ENCODE measurements at regions not wholly inside any gene's neighbourhood (a gene's known extent, or its start where the extent isn't known, plus 50 kb on each side); places are given as distances from the start of the nearest gene placed in this dataset.
"Not testable (repeated sequence)": the region's sequence is repeated elsewhere in the genome, so short reads cannot be mapped to it uniquely, and the experiment has no call there.

- Mint-ChIP-seq H3K27me3 (no peaks in the 10 kb centered on the region), H3K36me3 (no peaks in the 10 kb centered on the region), H3K9me3 (no peaks in the 10 kb centered on the region), H3K27ac (no peak overlapping the region), H3K4me3 (no peak overlapping the region), H3K4me1 (ENCODE audit: unreplicated experiment) (peaks cover 20% of the 10 kb centered on the region)
- DNase-seq (ENCODE audit: extremely low spot score, unreplicated experiment): no peak
- TF ChIP-seq CTCF (conservative IDR thresholded peaks at IDR 0.05): no peak
Observed at GRCh38 chr2:39573276-39573675, 92.4 kb upstream of the TMEM178A start.

GRCh38 chr2:39581866-39582265 lies 83.9 kb upstream of the TMEM178A start:
- Mint-ChIP-seq H3K4me1 (ENCODE audit: unreplicated experiment) (peaks cover 10% of the 10 kb centered on the region), H3K4me3 (no peak overlapping the region), H3K9me3 (peaks cover 21% of the 10 kb centered on the region), H3K27ac (no peak overlapping the region), H3K27me3 (peaks cover 10% of the 10 kb centered on the region), H3K36me3 (peaks cover 3% of the 10 kb centered on the region)
- TF ChIP-seq CTCF (conservative IDR thresholded peaks at IDR 0.05): no peak
- DNase-seq (ENCODE audit: extremely low spot score, unreplicated experiment): no peak

DNA sequence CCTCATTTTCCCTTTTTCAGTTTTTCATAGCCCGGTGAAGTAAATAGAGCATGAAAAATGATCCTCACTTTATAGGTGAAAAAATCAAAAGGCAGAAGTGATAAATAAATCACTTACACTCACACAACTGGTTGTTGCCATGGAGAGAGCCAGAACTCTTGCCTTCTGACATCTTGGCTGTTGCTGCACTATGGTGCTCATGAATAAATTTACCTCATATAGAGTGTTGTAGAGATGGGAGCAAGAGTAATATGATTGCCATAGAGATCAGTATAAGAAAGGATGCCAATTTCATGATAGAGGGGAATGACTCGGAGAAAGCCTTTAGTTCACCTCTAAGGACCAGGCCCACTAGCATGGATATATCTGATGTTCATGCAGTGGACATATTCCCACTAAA lies 82.5 kb upstream of the TMEM178A start:
- Mint-ChIP-seq H3K27me3 (peaks cover 10% of the 10 kb centered on the region), H3K36me3 (peaks cover 8% of the 10 kb centered on the region), H3K4me3 (no peak overlapping the region), H3K9me3 (peaks cover 26% of the 10 kb centered on the region), H3K4me1 (ENCODE audit: unreplicated experiment) (peaks cover 10% of the 10 kb centered on the region), H3K27ac (no peak overlapping the region)
- no peak for TF ChIP-seq CTCF (conservative IDR thresholded peaks at IDR 0.05)
- DNase-seq (ENCODE audit: extremely low spot score, unreplicated experiment): no peak

- Mint-ChIP-seq H3K36me3 (peaks cover 8% of the 10 kb centered on the region), H3K9me3 (peaks cover 23% of the 10 kb centered on the region), H3K27me3 (peaks cover 10% of the 10 kb centered on the region), H3K4me3 (no peak overlapping the region), H3K27ac (no peak overlapping the region), H3K4me1 (ENCODE audit: unreplicated experiment) (peaks cover 10% of the 10 kb centered on the region)
- no peak for TF ChIP-seq CTCF (conservative IDR thresholded peaks at IDR 0.05)
- DNase-seq (ENCODE audit: extremely low spot score, unreplicated experiment): no peak
Observed at GRCh38 chr2:39583781-39584180, 81.9 kb upstream of the TMEM178A start.

- Mint-ChIP-seq H3K27ac (peak overlapping the region; percentile 45), H3K27me3 (peaks cover 9% of the 10 kb centered on the region), H3K36me3 (peaks cover 8% of the 10 kb centered on the region), H3K9me3 (peaks cover 16% of the 10 kb centered on the region), H3K4me1 (ENCODE audit: unreplicated experiment) (peaks cover 10% of the 10 kb centered on the region), H3K4me3 (no peak overlapping the region)
- no peak for TF ChIP-seq CTCF (conservative IDR thresholded peaks at IDR 0.05)
- DNase-seq (ENCODE audit: extremely low spot score, unreplicated experiment): no peak
Observed at GRCh38 chr2:39584283-39584965, 81.3 kb upstream of the TMEM178A start.

GRCh38 chr2:39585531-39585930 lies 80.2 kb upstream of the TMEM178A start:
- H3K4me3 Mint-ChIP-seq; DNase-seq (ENCODE audit: extremely low spot score, unreplicated experiment); H3K27ac Mint-ChIP-seq; H3K36me3 Mint-ChIP-seq; H3K27me3 Mint-ChIP-seq: not testable (repeated sequence)
- Mint-ChIP-seq H3K4me1 (ENCODE audit: unreplicated experiment) (peaks cover 10% of the 10 kb centered on the region), H3K9me3 (peaks cover 13% of the 10 kb centered on the region)
